ENCODE measurements at regions not wholly inside any gene's neighbourhood (a gene's known extent, or its start where the extent isn't known, plus 50 kb on each side); places are given as distances from the start of the nearest gene placed in this dataset.

DNA sequence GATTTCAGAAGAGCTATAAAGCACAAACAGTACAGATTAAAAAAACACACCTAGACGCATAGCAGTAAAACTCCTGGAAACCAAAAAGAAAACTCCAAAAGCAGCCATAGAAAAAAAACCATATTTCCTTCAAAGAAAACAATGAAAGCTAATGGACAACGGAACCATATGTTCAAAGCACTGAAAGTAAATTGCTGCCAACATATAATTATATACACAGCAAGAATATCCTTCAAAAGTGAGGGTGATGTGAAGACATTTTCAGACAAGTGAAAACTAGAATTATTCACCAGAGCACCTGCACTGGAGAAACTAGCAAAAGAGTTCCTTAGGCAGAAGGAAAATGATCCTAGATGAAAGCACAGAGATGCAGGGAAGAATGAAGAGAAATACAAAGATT is 58.2 kb upstream of the PCSK6 start:
- TF ChIP-seq, protein P1, sequence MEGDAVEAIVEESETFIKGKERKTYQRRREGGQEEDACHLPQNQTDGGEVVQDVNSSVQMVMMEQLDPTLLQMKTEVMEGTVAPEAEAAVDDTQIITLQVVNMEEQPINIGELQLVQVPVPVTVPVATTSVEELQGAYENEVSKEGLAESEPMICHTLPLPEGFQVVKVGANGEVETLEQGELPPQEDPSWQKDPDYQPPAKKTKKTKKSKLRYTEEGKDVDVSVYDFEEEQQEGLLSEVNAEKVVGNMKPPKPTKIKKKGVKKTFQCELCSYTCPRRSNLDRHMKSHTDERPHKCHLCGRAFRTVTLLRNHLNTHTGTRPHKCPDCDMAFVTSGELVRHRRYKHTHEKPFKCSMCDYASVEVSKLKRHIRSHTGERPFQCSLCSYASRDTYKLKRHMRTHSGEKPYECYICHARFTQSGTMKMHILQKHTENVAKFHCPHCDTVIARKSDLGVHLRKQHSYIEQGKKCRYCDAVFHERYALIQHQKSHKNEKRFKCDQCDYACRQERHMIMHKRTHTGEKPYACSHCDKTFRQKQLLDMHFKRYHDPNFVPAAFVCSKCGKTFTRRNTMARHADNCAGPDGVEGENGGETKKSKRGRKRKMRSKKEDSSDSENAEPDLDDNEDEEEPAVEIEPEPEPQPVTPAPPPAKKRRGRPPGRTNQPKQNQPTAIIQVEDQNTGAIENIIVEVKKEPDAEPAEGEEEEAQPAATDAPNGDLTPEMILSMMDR (conservative IDR thresholded peaks at IDR 0.05; ENCODE audit: low read length) = no peak
- TF ChIP-seq EZH2phosphoT487 (IDR thresholded peaks at IDR 0.05; ENCODE audit: borderline replicate concordance, low read depth, low read length) = no peak
